ENCODE measurements at regions not wholly inside any gene's neighbourhood (a gene's known extent, or its start where the extent isn't known, plus 50 kb on each side); places are given as distances from the start of the nearest gene placed in this dataset.

GRCh38 chr13:54574791-54575190, 1546.2 kb downstream of the OLFM4 start (continued):
- TF ChIP-seq PRDM10 (tag by site-specific recombination; IDR thresholded peaks at IDR 0.05) = no peak
- TF ChIP-seq, protein P1, sequence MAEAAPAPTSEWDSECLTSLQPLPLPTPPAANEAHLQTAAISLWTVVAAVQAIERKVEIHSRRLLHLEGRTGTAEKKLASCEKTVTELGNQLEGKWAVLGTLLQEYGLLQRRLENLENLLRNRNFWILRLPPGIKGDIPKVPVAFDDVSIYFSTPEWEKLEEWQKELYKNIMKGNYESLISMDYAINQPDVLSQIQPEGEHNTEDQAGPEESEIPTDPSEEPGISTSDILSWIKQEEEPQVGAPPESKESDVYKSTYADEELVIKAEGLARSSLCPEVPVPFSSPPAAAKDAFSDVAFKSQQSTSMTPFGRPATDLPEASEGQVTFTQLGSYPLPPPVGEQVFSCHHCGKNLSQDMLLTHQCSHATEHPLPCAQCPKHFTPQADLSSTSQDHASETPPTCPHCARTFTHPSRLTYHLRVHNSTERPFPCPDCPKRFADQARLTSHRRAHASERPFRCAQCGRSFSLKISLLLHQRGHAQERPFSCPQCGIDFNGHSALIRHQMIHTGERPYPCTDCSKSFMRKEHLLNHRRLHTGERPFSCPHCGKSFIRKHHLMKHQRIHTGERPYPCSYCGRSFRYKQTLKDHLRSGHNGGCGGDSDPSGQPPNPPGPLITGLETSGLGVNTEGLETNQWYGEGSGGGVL (tag by site-specific recombination; IDR thresholded peaks at IDR 0.05) = no peak
- TF ChIP-seq ZNF785 (tag by site-specific recombination; IDR thresholded peaks at IDR 0.05) = no peak
- TF ChIP-seq ZEB2 (tag by site-specific recombination; IDR thresholded peaks at IDR 0.05) = no peak

DNA sequence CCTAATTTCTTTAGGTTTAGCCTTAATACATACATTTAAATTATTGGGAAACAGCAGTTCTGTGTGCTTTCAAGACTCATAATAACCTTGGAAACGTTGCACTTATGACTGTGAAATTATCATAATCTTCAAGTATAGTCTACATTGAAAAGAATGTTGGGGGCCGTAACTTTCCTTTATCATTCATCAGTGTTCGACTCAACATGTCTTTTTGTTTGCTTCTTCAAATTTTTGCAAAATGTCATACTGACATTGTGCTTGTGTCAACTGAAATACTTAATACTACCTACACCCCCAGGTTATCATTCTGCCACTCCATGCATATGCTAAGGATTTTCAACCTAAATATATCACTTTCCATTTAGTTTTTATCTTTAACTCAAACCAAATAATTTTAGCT, 1562.9 kb downstream of the OLFM4 start:
- Histone ChIP-seq H3K27ac (ENCODE audit: extremely low read depth, low read depth, low read length) (no peak overlapping the region), H3K36me3 (ENCODE audit: control insufficient read depth in 2 of 2, insufficient read depth in 1 of 2, low read length in 2 of 2) (no peaks in the 10 kb centered on the region), H3K9me3 (ENCODE audit: control insufficient read depth, insufficient read depth, low read depth, low read length) (no peaks in the 10 kb centered on the region), H3K4me1 (ENCODE audit: control insufficient read depth, insufficient read depth, low read length) (no peaks in the 10 kb centered on the region), H3K4me3 (ENCODE audit: low read depth, low read length) (no peak overlapping the region)
- ChIA-PET POLR2A (no interaction called here), CTCF (no interaction called here)
- TF ChIP-seq ZNF513 (tag by site-specific recombination; IDR thresholded peaks at IDR 0.05) (no peak), GFI1B (tag by site-specific recombination; IDR thresholded peaks at IDR 0.05) (no peak), ZNF530 (tag by site-specific recombination; IDR thresholded peaks at IDR 0.05; ENCODE audit: low read depth) (no peak), EGR2 (tag by site-specific recombination; IDR thresholded peaks at IDR 0.05; ENCODE audit: low read depth) (no peak), ZNF785 (tag by site-specific recombination; IDR thresholded peaks at IDR 0.05) (no peak), ZNF24 (tag by site-specific recombination; IDR thresholded peaks at IDR 0.05) (no peak), ZNF138 (tag by site-specific recombination; IDR thresholded peaks at IDR 0.05; ENCODE audit: borderline replicate concordance) (no peak), IKZF3 (tag by site-specific recombination; IDR thresholded peaks at IDR 0.05) (no peak), ZNF600 (tag by site-specific recombination; IDR thresholded peaks at IDR 0.05) (no peak), ZFP69B (tag by site-specific recombination; IDR thresholded peaks at IDR 0.05) (no peak), ZNF155 (tag by site-specific recombination; IDR thresholded peaks at IDR 0.05) (no peak), ZNF114 (tag by site-specific recombination; IDR thresholded peaks at IDR 0.05) (no peak), ZNF585B (tag by site-specific recombination; IDR thresholded peaks at IDR 0.05) (no peak), YY2 (tag by site-specific recombination; IDR thresholded peaks at IDR 0.05) (no peak)
- TF ChIP-seq, protein P2, sequence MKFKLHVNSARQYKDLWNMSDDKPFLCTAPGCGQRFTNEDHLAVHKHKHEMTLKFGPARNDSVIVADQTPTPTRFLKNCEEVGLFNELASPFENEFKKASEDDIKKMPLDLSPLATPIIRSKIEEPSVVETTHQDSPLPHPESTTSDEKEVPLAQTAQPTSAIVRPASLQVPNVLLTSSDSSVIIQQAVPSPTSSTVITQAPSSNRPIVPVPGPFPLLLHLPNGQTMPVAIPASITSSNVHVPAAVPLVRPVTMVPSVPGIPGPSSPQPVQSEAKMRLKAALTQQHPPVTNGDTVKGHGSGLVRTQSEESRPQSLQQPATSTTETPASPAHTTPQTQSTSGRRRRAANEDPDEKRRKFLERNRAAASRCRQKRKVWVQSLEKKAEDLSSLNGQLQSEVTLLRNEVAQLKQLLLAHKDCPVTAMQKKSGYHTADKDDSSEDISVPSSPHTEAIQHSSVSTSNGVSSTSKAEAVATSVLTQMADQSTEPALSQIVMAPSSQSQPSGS (tag by site-specific recombination; IDR thresholded peaks at IDR 0.05; ENCODE audit: low read depth) = no peak
